22Rv1 (cell line): ENCODE measurements at regions not wholly inside any gene's neighbourhood (a gene's known extent, or its start where the extent isn't known, plus 50 kb on each side); places are given as distances from the start of the nearest gene placed in this dataset.

Source experiments
- H3K27ac ChIP-seq: fragments of 450-650 bp; 2 replicates; pipeline ENCODE4 v1.5.1; 2017
- CTCF ChIP-seq: fragments of 450-650 bp; IDR thresholded peaks from 2 replicates; pipeline ENCODE4 v1.5.1; 2017; ENCODE audit warnings: mild to moderate bottlenecking
- ZFX ChIP-seq: fragments of 450-650 bp; IDR thresholded peaks from 2 replicates; pipeline ENCODE4 v1.6.1; 2017; ENCODE audit warnings: antibody characterized with exemption, borderline replicate concordance

- TF ChIP-seq ZFX: no peak
- no peak overlapping the region for H3K27ac ChIP-seq
Measured at GRCh38 chr9:17930071-17930470, 351.2 kb downstream of the SH3GL2 start.

GRCh38 chr9:17936365-17936764 lies 357.5 kb downstream of the SH3GL2 start:
- no peak overlapping the region for H3K27ac ChIP-seq
- TF ChIP-seq ZFX (no peak), CTCF (no peak)

GRCh38 chr9:17938035-17938655 lies 359.3 kb downstream of the SH3GL2 start:
- TF ChIP-seq CTCF (no peak), ZFX (no peak)
- H3K27ac ChIP-seq: no peak overlapping the region

DNA sequence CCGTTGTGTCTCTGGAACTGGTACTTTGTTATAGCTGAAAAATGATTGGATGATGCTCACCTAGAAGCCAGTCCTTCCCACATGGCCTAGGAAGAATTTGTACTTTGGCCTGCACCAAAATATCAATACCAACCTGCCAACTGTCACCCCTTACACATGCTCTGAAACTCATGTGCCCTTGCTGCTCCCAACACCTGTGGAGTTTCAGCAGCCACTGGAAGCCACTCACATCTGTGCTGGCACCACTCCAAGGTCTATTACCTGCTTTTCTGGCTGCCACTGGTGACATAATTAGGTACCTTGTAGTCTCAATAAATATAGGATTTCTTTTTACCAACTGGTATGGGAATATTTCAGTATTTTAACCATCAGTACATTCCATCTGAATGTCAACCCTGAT lies 363.6 kb downstream of the SH3GL2 start:
- no peak overlapping the region for H3K27ac ChIP-seq
- TF ChIP-seq ZFX: no peak
- TF ChIP-seq CTCF: no peak

GRCh38 chr9:17955409-17955808 lies 376.5 kb downstream of the SH3GL2 start:
- TF ChIP-seq CTCF (no peak), ZFX (no peak)
- H3K27ac ChIP-seq: no peak overlapping the region

GRCh38 chr9:17958363-17958762 lies 379.5 kb downstream of the SH3GL2 start:
- no peak overlapping the region for H3K27ac ChIP-seq
- TF ChIP-seq ZFX: no peak
- TF ChIP-seq CTCF: no peak

DNA sequence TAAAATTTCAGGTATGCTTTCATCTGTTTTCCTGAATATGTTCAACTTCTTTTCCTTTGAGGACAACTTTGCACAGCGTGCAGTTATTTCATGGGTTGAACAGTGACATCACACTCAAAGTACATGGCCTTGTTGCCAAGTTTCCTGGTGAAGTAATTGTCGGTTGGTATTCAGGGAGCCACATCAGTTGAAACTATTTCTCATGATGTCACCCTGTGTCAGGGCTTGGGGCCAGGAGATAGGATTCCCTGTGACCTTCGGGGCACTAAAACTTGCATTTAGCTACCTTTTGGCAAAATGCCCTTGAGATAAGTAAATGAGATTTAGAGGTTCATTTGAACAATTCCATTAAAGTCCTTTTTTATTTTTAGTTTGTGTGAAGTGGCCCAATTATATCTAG lies 383.9 kb downstream of the SH3GL2 start:
- H3K27ac ChIP-seq: no peak overlapping the region
- TF ChIP-seq CTCF (no peak), ZFX (no peak)

- no peak overlapping the region for H3K27ac ChIP-seq
- TF ChIP-seq CTCF (no peak), ZFX (no peak)
Measured at GRCh38 chr9:17963498-17963897, 384.6 kb downstream of the SH3GL2 start.
